GM23338 (cell line): ENCODE measurements at regions not wholly inside any gene's neighbourhood (a gene's known extent, or its start where the extent isn't known, plus 50 kb on each side); places are given as distances from the start of the nearest gene placed in this dataset.

Experiments used
- ATAC-seq: fragments of 200-7000 bp; cut with Tn5 transposase; 3 replicates; pipeline ENCODE4 v1.9.1; 2020
- DNase-seq: peaks from one replicate; pipeline ENCODE4 v3.0.0-alpha.2; 2015; ENCODE audit warnings: low spot score
- H2AFZ ChIP-seq: fragments of 200-600 bp; sonication (generic); 2 replicates; pipeline ENCODE4 v1.8.0; 2016; ENCODE audit warnings: antibody characterized with exemption, mild to moderate bottlenecking, moderate library complexity
- H3F3A ChIP-seq: fragments of 200-600 bp; sonication (generic); replicated peaks from 2 replicates; pipeline ENCODE4 v1.8.0; 2017; ENCODE audit warnings: antibody characterized with exemption, mixed run types, low read depth
- H3K27ac ChIP-seq: fragments of 200-600 bp; sonication (generic); 2 replicates; pipeline ENCODE4 v1.6.1; 2016; ENCODE audit warnings: low read depth
- H3K27me3 ChIP-seq: fragments of 200-600 bp; sonication (generic); 2 replicates; pipeline ENCODE4 v1.8.0; 2016; ENCODE audit warnings: mild to moderate bottlenecking, mixed run types, moderate library complexity; ENCODE audit not compliant: insufficient read depth
- H3K36me3 ChIP-seq: fragments of 200-600 bp; sonication (generic); 2 replicates; pipeline ENCODE4 v1.8.0; 2016; ENCODE audit warnings: mild to moderate bottlenecking; ENCODE audit not compliant: insufficient read depth
- H3K4me1 ChIP-seq: fragments of 200-600 bp; sonication (generic); 2 replicates; pipeline ENCODE4 v1.8.0; 2016; ENCODE audit warnings: mild to moderate bottlenecking, moderate library complexity; ENCODE audit not compliant: insufficient read depth
- H3K4me2 ChIP-seq: fragments of 200-600 bp; sonication (generic); 2 replicates; pipeline ENCODE4 v1.7.1; 2017; ENCODE audit warnings: mixed run types
- H3K4me3 ChIP-seq: fragments of 200-600 bp; sonication (generic); 2 replicates; pipeline ENCODE4 v1.6.1; 2016; ENCODE audit warnings: mixed run types
- H3K79me2 ChIP-seq: fragments of 200-600 bp; sonication (generic); replicated peaks from 2 replicates; pipeline ENCODE4 v1.8.0; 2017; ENCODE audit warnings: mild to moderate bottlenecking; ENCODE audit not compliant: insufficient read depth
- H3K9me2 ChIP-seq: fragments of 200-600 bp; sonication (generic); 2 replicates; pipeline ENCODE4 v1.8.0; 2017; ENCODE audit not compliant: insufficient read depth
- H4K20me1 ChIP-seq: fragments of 200-600 bp; sonication (generic); replicated peaks from 2 replicates; pipeline ENCODE4 v1.8.0; 2017; ENCODE audit warnings: mild to moderate bottlenecking; ENCODE audit not compliant: insufficient read depth
- H3K27ac Mint-ChIP-seq: 2 replicates; pipeline ENCODE4 v1.8.0; 2020; ENCODE audit warnings: inconsistent platforms, mild to moderate bottlenecking, moderate library complexity, mixed read lengths
- H3K27me3 Mint-ChIP-seq: 3 replicates; pipeline ENCODE4 v1.8.0; 2022; ENCODE audit warnings: low read depth, mild to moderate bottlenecking, moderate library complexity, mixed read lengths, inconsistent platforms; ENCODE audit not compliant: insufficient read depth, poor library complexity
- H3K36me3 Mint-ChIP-seq: 3 replicates; pipeline ENCODE4 v1.8.0; 2021; ENCODE audit warnings: low read depth, mild to moderate bottlenecking, inconsistent platforms, moderate library complexity, mixed read lengths
- H3K4me1 Mint-ChIP-seq: 3 replicates; pipeline ENCODE4 v1.8.0; 2020; ENCODE audit warnings: mild to moderate bottlenecking, inconsistent platforms, mixed read lengths
- H3K4me3 Mint-ChIP-seq: 3 replicates; pipeline ENCODE4 v1.8.0; 2021; ENCODE audit warnings: moderate library complexity, mild to moderate bottlenecking, inconsistent platforms, mixed read lengths
- H3K9me3 Mint-ChIP-seq: 3 replicates; pipeline ENCODE4 v1.8.0; 2020; ENCODE audit warnings: moderate library complexity, mild to moderate bottlenecking, inconsistent platforms, mixed read lengths
- CREB1 ChIP-seq: fragments of 250-450 bp; sonication (Bioruptor Pico); IDR thresholded peaks from 2 replicates; pipeline ENCODE4 v1.5.0; 2020; ENCODE audit warnings: low read depth, mild to moderate bottlenecking, moderate library complexity
- EZH2phosphoT487 ChIP-seq: fragments of 200-600 bp; sonication (generic); IDR thresholded peaks from one replicate; pipeline ENCODE4 v1.8.1; 2018; ENCODE audit warnings: antibody characterized with exemption; ENCODE audit not compliant: unreplicated experiment
- NANOG ChIP-seq: IDR thresholded peaks from 2 replicates; pipeline ENCODE4 v1.6.1; 2016; ENCODE audit warnings: antibody characterized with exemption, borderline replicate concordance
- STAT1 ChIP-seq: IDR thresholded peaks from one replicate; pipeline ENCODE4 v1.6.1; 2016; ENCODE audit warnings: antibody characterized with exemption; ENCODE audit not compliant: unreplicated experiment
- ZNF114 ChIP-seq: fragments of 250-450 bp; sonication (Bioruptor Pico); IDR thresholded peaks from 2 replicates; pipeline ENCODE4 v1.5.0; 2020; ENCODE audit warnings: mild to moderate bottlenecking, moderate library complexity
- ZNF331 ChIP-seq: fragments of 250-450 bp; sonication (Bioruptor Pico); IDR thresholded peaks from 2 replicates; pipeline ENCODE4 v1.5.0; 2020; ENCODE audit warnings: low read depth, mild to moderate bottlenecking, moderate library complexity
- TF ChIP-seq, protein P1 (sequence below): fragments of 250-450 bp; sonication (Bioruptor Pico); IDR thresholded peaks from 2 replicates; pipeline ENCODE4 v1.5.0; 2020; ENCODE audit warnings: mild to moderate bottlenecking, moderate library complexity
- TF ChIP-seq, protein P2 (sequence below): IDR thresholded peaks from 2 replicates; pipeline ENCODE4 v1.6.1; 2016; ENCODE audit warnings: antibody characterized with exemption
- TF ChIP-seq, protein P3 (sequence below): IDR thresholded peaks from one replicate; pipeline ENCODE4 v1.6.1; 2018; ENCODE audit warnings: antibody characterized with exemption; ENCODE audit not compliant: unreplicated experiment
- TF ChIP-seq, protein P4 (sequence below), 2 experiments: fragments of 200-600 bp in 1 of 2; sonication (generic) in 1 of 2; conservative IDR thresholded peaks; 2 replicates each; pipeline versions ENCODE4 v1.5.1 to v1.6.1; 2016 to 2017; ENCODE audit warnings: antibody characterized with exemption in 2 of 2, low read depth in 2 of 2, mild to moderate bottlenecking in 2 of 2, moderate library complexity in 1 of 2

DNA sequence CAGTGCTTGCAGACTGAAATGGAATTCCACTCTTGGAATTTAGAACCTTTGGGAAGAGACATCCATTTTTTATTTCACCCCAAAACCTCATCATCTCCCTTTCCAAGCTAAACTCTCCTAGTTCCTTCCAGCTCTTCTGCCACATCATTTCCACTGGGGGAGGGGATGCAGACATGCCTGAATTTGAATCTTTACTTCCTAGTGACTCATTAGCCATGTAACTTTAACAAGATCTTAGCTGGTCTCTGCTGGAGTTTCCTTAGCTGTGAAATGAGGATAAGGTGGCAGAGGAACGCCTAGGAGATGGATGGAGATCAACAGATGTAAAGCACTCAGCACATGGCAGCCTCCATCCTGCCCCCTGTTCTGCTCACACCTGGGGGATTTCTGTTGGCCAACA lies 266.8 kb downstream of the EN1 start:
- Histone ChIP-seq H3K27me3 (no peaks in the 10 kb centered on the region), H3F3A (no peaks in the 10 kb centered on the region), H3K4me1 (peaks cover 6% of the 10 kb centered on the region; the same call in 1 of the 2 replicates), H3K36me3 (no peaks in the 10 kb centered on the region), H3K9me2 (no peaks in the 10 kb centered on the region), H4K20me1 (no peaks in the 10 kb centered on the region), H2AFZ (no peak overlapping the region), H3K79me2 (no peaks in the 10 kb centered on the region), H3K4me3 (no peak overlapping the region), H3K4me2 (no peak overlapping the region), H3K27ac (no peak overlapping the region)
- H3K4me3 Mint-ChIP-seq = no peak overlapping the region
- H3K27ac Mint-ChIP-seq = no peak overlapping the region
- DNase-seq (no peak), ATAC-seq (no peak)
- no peaks in the 10 kb centered on the region for H3K36me3 Mint-ChIP-seq
- H3K27me3 Mint-ChIP-seq = peaks cover 2% of the 10 kb centered on the region
- peaks cover 16% of the 10 kb centered on the region for H3K4me1 Mint-ChIP-seq
- TF ChIP-seq, protein P1, sequence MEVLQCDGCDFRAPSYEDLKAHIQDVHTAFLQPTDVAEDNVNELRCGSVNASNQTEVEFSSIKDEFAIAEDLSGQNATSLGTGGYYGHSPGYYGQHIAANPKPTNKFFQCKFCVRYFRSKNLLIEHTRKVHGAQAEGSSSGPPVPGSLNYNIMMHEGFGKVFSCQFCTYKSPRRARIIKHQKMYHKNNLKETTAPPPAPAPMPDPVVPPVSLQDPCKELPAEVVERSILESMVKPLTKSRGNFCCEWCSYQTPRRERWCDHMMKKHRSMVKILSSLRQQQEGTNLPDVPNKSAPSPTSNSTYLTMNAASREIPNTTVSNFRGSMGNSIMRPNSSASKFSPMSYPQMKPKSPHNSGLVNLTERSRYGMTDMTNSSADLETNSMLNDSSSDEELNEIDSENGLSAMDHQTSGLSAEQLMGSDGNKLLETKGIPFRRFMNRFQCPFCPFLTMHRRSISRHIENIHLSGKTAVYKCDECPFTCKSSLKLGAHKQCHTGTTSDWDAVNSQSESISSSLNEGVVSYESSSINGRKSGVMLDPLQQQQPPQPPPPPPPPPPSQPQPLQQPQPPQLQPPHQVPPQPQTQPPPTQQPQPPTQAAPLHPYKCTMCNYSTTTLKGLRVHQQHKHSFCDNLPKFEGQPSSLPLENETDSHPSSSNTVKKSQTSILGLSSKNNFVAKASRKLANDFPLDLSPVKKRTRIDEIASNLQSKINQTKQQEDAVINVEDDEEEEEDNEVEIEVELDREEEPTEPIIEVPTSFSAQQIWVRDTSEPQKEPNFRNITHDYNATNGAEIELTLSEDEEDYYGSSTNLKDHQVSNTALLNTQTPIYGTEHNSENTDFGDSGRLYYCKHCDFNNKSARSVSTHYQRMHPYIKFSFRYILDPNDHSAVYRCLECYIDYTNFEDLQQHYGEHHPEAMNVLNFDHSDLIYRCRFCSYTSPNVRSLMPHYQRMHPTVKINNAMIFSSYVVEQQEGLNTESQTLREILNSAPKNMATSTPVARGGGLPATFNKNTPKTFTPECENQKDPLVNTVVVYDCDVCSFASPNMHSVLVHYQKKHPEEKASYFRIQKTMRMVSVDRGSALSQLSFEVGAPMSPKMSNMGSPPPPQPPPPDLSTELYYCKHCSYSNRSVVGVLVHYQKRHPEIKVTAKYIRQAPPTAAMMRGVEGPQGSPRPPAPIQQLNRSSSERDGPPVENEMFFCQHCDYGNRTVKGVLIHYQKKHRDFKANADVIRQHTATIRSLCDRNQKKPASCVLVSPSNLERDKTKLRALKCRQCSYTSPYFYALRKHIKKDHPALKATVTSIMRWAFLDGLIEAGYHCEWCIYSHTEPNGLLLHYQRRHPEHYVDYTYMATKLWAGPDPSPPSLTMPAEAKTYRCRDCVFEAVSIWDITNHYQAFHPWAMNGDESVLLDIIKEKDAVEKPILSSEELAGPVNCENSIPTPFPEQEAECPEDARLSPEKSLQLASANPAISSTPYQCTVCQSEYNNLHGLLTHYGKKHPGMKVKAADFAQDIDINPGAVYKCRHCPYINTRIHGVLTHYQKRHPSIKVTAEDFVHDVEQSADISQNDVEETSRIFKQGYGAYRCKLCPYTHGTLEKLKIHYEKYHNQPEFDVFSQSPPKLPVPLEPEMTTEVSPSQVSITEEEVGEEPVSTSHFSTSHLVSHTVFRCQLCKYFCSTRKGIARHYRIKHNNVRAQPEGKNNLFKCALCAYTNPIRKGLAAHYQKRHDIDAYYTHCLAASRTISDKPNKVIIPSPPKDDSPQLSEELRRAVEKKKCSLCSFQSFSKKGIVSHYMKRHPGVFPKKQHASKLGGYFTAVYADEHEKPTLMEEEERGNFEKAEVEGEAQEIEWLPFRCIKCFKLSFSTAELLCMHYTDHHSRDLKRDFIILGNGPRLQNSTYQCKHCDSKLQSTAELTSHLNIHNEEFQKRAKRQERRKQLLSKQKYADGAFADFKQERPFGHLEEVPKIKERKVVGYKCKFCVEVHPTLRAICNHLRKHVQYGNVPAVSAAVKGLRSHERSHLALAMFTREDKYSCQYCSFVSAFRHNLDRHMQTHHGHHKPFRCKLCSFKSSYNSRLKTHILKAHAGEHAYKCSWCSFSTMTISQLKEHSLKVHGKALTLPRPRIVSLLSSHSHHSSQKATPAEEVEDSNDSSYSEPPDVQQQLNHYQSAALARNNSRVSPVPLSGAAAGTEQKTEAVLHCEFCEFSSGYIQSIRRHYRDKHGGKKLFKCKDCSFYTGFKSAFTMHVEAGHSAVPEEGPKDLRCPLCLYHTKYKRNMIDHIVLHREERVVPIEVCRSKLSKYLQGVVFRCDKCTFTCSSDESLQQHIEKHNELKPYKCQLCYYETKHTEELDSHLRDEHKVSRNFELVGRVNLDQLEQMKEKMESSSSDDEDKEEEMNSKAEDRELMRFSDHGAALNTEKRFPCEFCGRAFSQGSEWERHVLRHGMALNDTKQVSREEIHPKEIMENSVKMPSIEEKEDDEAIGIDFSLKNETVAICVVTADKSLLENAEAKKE (CRISPR knock-in tag) = no peak
- H3K9me3 Mint-ChIP-seq = no peaks in the 10 kb centered on the region

DNA sequence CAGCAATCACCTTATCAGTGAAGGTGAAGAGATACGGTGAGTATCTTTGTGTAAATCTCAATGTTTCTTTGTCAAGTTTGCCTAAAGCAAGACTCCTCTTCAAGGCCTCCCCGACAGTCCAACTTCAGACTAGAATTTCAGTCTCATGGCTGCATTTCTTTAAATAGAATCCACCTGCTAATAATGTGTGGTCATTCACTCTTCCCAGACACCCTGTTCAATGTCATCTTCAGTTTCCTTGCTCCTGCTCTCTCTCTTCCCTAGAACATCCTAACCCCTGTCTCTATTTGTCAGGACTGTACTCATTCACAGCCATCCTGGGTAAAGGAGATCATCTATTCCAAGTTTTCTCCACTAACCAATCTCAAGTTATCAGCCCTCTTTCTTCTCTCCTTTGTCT lies 267.3 kb downstream of the EN1 start:
- no peaks in the 10 kb centered on the region; the same call in none of the 2 replicates for H3K9me2 ChIP-seq
- no peak overlapping the region for H3K27ac ChIP-seq
- H3K4me3 ChIP-seq = no peak overlapping the region
- H3K27ac Mint-ChIP-seq = no peak overlapping the region
- ATAC-seq (no peak), DNase-seq (no peak)
- no peaks in the 10 kb centered on the region for H3K9me3 Mint-ChIP-seq
- H3F3A ChIP-seq = no peaks in the 10 kb centered on the region
- no peaks in the 10 kb centered on the region for H3K27me3 ChIP-seq
- peaks cover 19% of the 10 kb centered on the region for H3K4me1 Mint-ChIP-seq
- no peak overlapping the region for H2AFZ ChIP-seq
- no peaks in the 10 kb centered on the region for H3K79me2 ChIP-seq
- no peak overlapping the region for H3K4me2 ChIP-seq
- H3K4me3 Mint-ChIP-seq = no peak overlapping the region
- H3K27me3 Mint-ChIP-seq = peaks cover 3% of the 10 kb centered on the region
- no peaks in the 10 kb centered on the region for H3K36me3 ChIP-seq
- no peaks in the 10 kb centered on the region for H4K20me1 ChIP-seq
- H3K4me1 ChIP-seq = peaks cover 6% of the 10 kb centered on the region; the same call in 1 of the 2 replicates
- H3K36me3 Mint-ChIP-seq = no peaks in the 10 kb centered on the region
- TF ChIP-seq EZH2phosphoT487 = no peak
- no peak for TF ChIP-seq ZNF114
- TF ChIP-seq STAT1 = no peak
- TF ChIP-seq, protein P2, sequence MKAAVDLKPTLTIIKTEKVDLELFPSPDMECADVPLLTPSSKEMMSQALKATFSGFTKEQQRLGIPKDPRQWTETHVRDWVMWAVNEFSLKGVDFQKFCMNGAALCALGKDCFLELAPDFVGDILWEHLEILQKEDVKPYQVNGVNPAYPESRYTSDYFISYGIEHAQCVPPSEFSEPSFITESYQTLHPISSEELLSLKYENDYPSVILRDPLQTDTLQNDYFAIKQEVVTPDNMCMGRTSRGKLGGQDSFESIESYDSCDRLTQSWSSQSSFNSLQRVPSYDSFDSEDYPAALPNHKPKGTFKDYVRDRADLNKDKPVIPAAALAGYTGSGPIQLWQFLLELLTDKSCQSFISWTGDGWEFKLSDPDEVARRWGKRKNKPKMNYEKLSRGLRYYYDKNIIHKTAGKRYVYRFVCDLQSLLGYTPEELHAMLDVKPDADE = no peak
- no peak for TF ChIP-seq ZNF331 (CRISPR knock-in tag)
- no peak for TF ChIP-seq NANOG
- TF ChIP-seq, protein P3, sequence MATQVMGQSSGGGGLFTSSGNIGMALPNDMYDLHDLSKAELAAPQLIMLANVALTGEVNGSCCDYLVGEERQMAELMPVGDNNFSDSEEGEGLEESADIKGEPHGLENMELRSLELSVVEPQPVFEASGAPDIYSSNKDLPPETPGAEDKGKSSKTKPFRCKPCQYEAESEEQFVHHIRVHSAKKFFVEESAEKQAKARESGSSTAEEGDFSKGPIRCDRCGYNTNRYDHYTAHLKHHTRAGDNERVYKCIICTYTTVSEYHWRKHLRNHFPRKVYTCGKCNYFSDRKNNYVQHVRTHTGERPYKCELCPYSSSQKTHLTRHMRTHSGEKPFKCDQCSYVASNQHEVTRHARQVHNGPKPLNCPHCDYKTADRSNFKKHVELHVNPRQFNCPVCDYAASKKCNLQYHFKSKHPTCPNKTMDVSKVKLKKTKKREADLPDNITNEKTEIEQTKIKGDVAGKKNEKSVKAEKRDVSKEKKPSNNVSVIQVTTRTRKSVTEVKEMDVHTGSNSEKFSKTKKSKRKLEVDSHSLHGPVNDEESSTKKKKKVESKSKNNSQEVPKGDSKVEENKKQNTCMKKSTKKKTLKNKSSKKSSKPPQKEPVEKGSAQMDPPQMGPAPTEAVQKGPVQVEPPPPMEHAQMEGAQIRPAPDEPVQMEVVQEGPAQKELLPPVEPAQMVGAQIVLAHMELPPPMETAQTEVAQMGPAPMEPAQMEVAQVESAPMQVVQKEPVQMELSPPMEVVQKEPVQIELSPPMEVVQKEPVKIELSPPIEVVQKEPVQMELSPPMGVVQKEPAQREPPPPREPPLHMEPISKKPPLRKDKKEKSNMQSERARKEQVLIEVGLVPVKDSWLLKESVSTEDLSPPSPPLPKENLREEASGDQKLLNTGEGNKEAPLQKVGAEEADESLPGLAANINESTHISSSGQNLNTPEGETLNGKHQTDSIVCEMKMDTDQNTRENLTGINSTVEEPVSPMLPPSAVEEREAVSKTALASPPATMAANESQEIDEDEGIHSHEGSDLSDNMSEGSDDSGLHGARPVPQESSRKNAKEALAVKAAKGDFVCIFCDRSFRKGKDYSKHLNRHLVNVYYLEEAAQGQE = no peak
- TF ChIP-seq, protein P4, sequence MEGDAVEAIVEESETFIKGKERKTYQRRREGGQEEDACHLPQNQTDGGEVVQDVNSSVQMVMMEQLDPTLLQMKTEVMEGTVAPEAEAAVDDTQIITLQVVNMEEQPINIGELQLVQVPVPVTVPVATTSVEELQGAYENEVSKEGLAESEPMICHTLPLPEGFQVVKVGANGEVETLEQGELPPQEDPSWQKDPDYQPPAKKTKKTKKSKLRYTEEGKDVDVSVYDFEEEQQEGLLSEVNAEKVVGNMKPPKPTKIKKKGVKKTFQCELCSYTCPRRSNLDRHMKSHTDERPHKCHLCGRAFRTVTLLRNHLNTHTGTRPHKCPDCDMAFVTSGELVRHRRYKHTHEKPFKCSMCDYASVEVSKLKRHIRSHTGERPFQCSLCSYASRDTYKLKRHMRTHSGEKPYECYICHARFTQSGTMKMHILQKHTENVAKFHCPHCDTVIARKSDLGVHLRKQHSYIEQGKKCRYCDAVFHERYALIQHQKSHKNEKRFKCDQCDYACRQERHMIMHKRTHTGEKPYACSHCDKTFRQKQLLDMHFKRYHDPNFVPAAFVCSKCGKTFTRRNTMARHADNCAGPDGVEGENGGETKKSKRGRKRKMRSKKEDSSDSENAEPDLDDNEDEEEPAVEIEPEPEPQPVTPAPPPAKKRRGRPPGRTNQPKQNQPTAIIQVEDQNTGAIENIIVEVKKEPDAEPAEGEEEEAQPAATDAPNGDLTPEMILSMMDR (conservative IDR thresholded peaks at IDR 0.05; ENCODE audit: low read depth in 2 of 2) = no peak
- no peak for TF ChIP-seq CREB1
